SK-N-SH (cell line): ENCODE measurements at regions not wholly inside any gene's neighbourhood (a gene's known extent, or its start where the extent isn't known, plus 50 kb on each side); places are given as distances from the start of the nearest gene placed in this dataset.

Experiments
- EZH2phosphoT487 ChIP-seq: fragments of 200-600 bp; sonication (generic); IDR thresholded peaks from 2 replicates; pipeline ENCODE4 v1.6.1; 2017; ENCODE audit warnings: low read depth, mixed run types, mild to moderate bottlenecking, antibody characterized with exemption, moderate library complexity, borderline replicate concordance
- FOXM1 ChIP-seq: IDR thresholded peaks from 2 replicates; pipeline ENCODE4 v1.4.0; 2012; ENCODE audit warnings: low read depth, mild to moderate bottlenecking
- NFIC ChIP-seq: IDR thresholded peaks from 2 replicates; pipeline ENCODE4 v1.4.0; 2012; ENCODE audit warnings: borderline replicate concordance
- RAD21 ChIP-seq: IDR thresholded peaks from 2 replicates; pipeline ENCODE4 v1.6.1; 2012; ENCODE audit warnings: mild to moderate bottlenecking, low read length
- SMC3 ChIP-seq: IDR thresholded peaks from 2 replicates; pipeline ENCODE4 v1.6.1; 2012; ENCODE audit warnings: low read depth, low read length, improper control_type of control experiment
- TF ChIP-seq, protein P1 (sequence below): IDR thresholded peaks from 2 replicates; pipeline ENCODE4 v1.6.1; 2012; ENCODE audit warnings: mild to moderate bottlenecking, low read depth, low read length, moderate library complexity
- TF ChIP-seq, protein P2 (sequence below): fragments of 200-600 bp; sonication (generic); IDR thresholded peaks from 2 replicates; pipeline ENCODE4 v1.6.1; 2017; ENCODE audit warnings: antibody characterized with exemption, mild to moderate bottlenecking, moderate library complexity

DNA sequence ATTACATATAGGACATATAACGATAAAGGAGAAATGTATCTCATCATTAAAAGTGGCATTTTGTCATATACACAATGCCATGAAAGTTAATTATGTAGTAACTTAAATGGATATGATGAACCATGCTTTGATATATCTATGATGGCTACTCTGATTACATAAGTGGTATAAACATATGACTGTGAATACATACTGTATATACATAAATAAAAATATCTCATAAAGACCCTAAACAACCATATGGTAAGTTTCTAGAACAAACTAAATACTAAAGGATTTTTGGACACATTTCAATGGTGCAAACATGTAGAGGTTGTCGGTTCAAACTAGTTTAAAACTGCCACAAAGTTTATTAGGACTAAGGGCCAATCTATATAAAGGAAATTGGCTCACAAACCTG, 849.6 kb upstream of the INTU start:
- no peak for TF ChIP-seq NFIC
- TF ChIP-seq, protein P1, sequence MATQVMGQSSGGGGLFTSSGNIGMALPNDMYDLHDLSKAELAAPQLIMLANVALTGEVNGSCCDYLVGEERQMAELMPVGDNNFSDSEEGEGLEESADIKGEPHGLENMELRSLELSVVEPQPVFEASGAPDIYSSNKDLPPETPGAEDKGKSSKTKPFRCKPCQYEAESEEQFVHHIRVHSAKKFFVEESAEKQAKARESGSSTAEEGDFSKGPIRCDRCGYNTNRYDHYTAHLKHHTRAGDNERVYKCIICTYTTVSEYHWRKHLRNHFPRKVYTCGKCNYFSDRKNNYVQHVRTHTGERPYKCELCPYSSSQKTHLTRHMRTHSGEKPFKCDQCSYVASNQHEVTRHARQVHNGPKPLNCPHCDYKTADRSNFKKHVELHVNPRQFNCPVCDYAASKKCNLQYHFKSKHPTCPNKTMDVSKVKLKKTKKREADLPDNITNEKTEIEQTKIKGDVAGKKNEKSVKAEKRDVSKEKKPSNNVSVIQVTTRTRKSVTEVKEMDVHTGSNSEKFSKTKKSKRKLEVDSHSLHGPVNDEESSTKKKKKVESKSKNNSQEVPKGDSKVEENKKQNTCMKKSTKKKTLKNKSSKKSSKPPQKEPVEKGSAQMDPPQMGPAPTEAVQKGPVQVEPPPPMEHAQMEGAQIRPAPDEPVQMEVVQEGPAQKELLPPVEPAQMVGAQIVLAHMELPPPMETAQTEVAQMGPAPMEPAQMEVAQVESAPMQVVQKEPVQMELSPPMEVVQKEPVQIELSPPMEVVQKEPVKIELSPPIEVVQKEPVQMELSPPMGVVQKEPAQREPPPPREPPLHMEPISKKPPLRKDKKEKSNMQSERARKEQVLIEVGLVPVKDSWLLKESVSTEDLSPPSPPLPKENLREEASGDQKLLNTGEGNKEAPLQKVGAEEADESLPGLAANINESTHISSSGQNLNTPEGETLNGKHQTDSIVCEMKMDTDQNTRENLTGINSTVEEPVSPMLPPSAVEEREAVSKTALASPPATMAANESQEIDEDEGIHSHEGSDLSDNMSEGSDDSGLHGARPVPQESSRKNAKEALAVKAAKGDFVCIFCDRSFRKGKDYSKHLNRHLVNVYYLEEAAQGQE: no peak
- TF ChIP-seq RAD21: no peak
- TF ChIP-seq, protein P2, sequence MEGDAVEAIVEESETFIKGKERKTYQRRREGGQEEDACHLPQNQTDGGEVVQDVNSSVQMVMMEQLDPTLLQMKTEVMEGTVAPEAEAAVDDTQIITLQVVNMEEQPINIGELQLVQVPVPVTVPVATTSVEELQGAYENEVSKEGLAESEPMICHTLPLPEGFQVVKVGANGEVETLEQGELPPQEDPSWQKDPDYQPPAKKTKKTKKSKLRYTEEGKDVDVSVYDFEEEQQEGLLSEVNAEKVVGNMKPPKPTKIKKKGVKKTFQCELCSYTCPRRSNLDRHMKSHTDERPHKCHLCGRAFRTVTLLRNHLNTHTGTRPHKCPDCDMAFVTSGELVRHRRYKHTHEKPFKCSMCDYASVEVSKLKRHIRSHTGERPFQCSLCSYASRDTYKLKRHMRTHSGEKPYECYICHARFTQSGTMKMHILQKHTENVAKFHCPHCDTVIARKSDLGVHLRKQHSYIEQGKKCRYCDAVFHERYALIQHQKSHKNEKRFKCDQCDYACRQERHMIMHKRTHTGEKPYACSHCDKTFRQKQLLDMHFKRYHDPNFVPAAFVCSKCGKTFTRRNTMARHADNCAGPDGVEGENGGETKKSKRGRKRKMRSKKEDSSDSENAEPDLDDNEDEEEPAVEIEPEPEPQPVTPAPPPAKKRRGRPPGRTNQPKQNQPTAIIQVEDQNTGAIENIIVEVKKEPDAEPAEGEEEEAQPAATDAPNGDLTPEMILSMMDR: no peak
- TF ChIP-seq SMC3: no peak
- no peak for TF ChIP-seq EZH2phosphoT487
- TF ChIP-seq FOXM1: no peak
